Breast epithelium (tissue), 3 donors: ENCODE measurements at regions not wholly inside any gene's neighbourhood (a gene's known extent, or its start where the extent isn't known, plus 50 kb on each side); places are given as distances from the start of the nearest gene placed in this dataset.
"Not testable (repeated sequence)": the region's sequence is repeated elsewhere in the genome, so short reads cannot be mapped to it uniquely, and the experiment has no call there.

Experiments used
- CTCF ChIP-seq, 3 donors: fragments of 450-650 bp; IDR thresholded peaks; one replicate each; pipeline ENCODE4 v1.5.1; 2016 to 2017; ENCODE audit warnings: antibody characterized with exemption in 3 of 3, mild to moderate bottlenecking in 3 of 3, moderate library complexity in 3 of 3
- POLR2A ChIP-seq: fragments of 450-650 bp; IDR thresholded peaks from one replicate; pipeline ENCODE4 v1.6.1; 2016; ENCODE audit warnings: antibody characterized with exemption, mild to moderate bottlenecking, moderate library complexity

- not testable (repeated sequence) for TF ChIP-seq CTCF (IDR thresholded peaks at IDR 0.05); POLR2A
These were observed 71.1 kb upstream of the MEF2A start for GRCh38 chr15:99494536-99495233.
